ENCODE measurements at regions not wholly inside any gene's neighbourhood (a gene's known extent, or its start where the extent isn't known, plus 50 kb on each side); places are given as distances from the start of the nearest gene placed in this dataset.
"Not testable (repeated sequence)": the region's sequence is repeated elsewhere in the genome, so short reads cannot be mapped to it uniquely, and the experiment has no call there.

GRCh38 chr6:169396009-169396539 lies 142.4 kb upstream of the THBS2 start:
- TF ChIP-seq CTCF (IDR thresholded peaks at IDR 0.05 in 4 of 5, conservative IDR thresholded peaks at IDR 0.05 in 1 of 5); POLR2A (IDR thresholded peaks at IDR 0.05): not testable (repeated sequence)
